Colonic mucosa (tissue), 4 donors: ENCODE measurements at regions not wholly inside any gene's neighbourhood (a gene's known extent, or its start where the extent isn't known, plus 50 kb on each side); places are given as distances from the start of the nearest gene placed in this dataset.

ENCODE experiments used
- DNase-seq: peaks from one replicate; pipeline ENCODE4 v3.0.0-alpha.2; 2020
- H3K27ac ChIP-seq: fragments of 200-600 bp; one replicate; pipeline ENCODE4 v1.8.0; 2021
- H3K27me3 ChIP-seq: fragments of 200-600 bp; one replicate; pipeline ENCODE4 v1.8.0; 2021
- H3K36me3 ChIP-seq: fragments of 200-600 bp; one replicate; pipeline ENCODE4 v1.8.0; 2021
- H3K4me1 ChIP-seq: fragments of 200-600 bp; one replicate; pipeline ENCODE4 v1.8.0; 2021; ENCODE audit warnings: mild to moderate bottlenecking
- H3K4me3 ChIP-seq: fragments of 200-600 bp; one replicate; pipeline ENCODE4 v1.8.0; 2021
- H3K9ac ChIP-seq, 2 donors: one replicate each; pipeline ENCODE4 v1.7.0; 2013; ENCODE audit warnings: control low read depth in 2 of 2, low read depth in 2 of 2, low read length in 2 of 2
- H3K9me3 ChIP-seq: fragments of 200-600 bp; one replicate; pipeline ENCODE4 v1.8.0; 2021
- CTCF ChIP-seq: fragments of 200-600 bp; IDR thresholded peaks from one replicate; pipeline ENCODE4 v1.8.0; 2022; ENCODE audit warnings: antibody characterized with exemption, mild to moderate bottlenecking
- intact Hi-C: fragments of 100-400 bp; cut with DNase I; formaldehyde crosslinking; loops from one replicate; pipeline ENCODE4 v1.14.1; 2022
- donor health status: healthy.
- donor health status: DM: no; HTN: no; CAD: no.
- donor health status: DM: no; HTN: no; CAD: no.

GRCh38 chr7:46549347-46549746 is 628.3 kb upstream of the IGFBP3 start:
- no peak for DNase-seq
- no peak for TF ChIP-seq CTCF
- Histone ChIP-seq H3K9ac (no peak overlapping the region), H3K36me3 (no peaks in the 10 kb centered on the region), H3K4me3 (no peak overlapping the region), H3K27ac (no peak overlapping the region), H3K4me1 (no peaks in the 10 kb centered on the region), H3K9me3 (no peaks in the 10 kb centered on the region), H3K27me3 (no peaks in the 10 kb centered on the region)
- intact Hi-C loops = no loop called here

- intact Hi-C loops = no loop called here
- Histone ChIP-seq H3K27ac (no peak overlapping the region), H3K36me3 (no peaks in the 10 kb centered on the region), H3K9me3 (no peaks in the 10 kb centered on the region), H3K4me1 (no peaks in the 10 kb centered on the region), H3K9ac (no peak overlapping the region), H3K27me3 (no peaks in the 10 kb centered on the region), H3K4me3 (no peak overlapping the region)
- TF ChIP-seq CTCF = no peak
- DNase-seq = no peak
Measured at GRCh38 chr7:46547044-46547443, 626.0 kb upstream of the IGFBP3 start.

GRCh38 chr7:46545790-46546189 is 624.7 kb upstream of the IGFBP3 start:
- Histone ChIP-seq H3K9me3 (no peaks in the 10 kb centered on the region), H3K27ac (no peak overlapping the region), H3K4me1 (no peaks in the 10 kb centered on the region), H3K36me3 (no peaks in the 10 kb centered on the region), H3K4me3 (no peak overlapping the region), H3K9ac (no peak overlapping the region), H3K27me3 (no peaks in the 10 kb centered on the region)
- no peak for TF ChIP-seq CTCF
- no peak for DNase-seq
- intact Hi-C loops = no loop called here

GRCh38 chr7:46544396-46545008 is 623.4 kb upstream of the IGFBP3 start:
- TF ChIP-seq CTCF = no peak
- H3K27ac ChIP-seq = no peak overlapping the region

DNA sequence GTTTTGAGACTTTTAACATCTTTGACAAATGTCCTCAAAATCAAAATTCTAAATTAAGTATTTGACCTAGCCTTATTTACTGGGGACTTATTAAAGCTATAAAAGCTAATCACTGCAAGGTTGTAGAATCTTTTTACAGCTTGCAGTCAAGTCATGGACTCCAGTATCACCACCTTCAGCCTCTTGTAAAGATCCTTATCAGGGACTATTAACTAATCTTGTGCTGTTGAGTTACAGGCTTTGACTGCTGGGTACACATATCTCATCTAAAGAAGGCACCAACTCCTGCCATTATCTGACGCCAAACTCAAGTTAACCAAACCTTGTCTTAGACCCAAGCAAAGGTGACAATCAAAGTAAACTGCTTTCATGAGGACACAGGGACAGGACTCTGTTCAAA is 621.0 kb upstream of the IGFBP3 start:
- Histone ChIP-seq H3K9me3 (no peaks in the 10 kb centered on the region), H3K9ac (no peak overlapping the region), H3K4me3 (no peak overlapping the region), H3K27ac (no peak overlapping the region), H3K27me3 (no peaks in the 10 kb centered on the region), H3K36me3 (no peaks in the 10 kb centered on the region), H3K4me1 (no peaks in the 10 kb centered on the region)
- intact Hi-C loops = no loop called here
- no peak for TF ChIP-seq CTCF
- DNase-seq = no peak

More at GRCh38 chr7:46544396-46545008, 623.4 kb upstream of the IGFBP3 start:
- Histone ChIP-seq H3K9ac (no peak overlapping the region), H3K36me3 (no peaks in the 10 kb centered on the region), H3K9me3 (no peaks in the 10 kb centered on the region), H3K27me3 (no peaks in the 10 kb centered on the region), H3K4me3 (no peak overlapping the region), H3K4me1 (no peaks in the 10 kb centered on the region)
- intact Hi-C loops = no loop called here
- DNase-seq = no peak
